Brain microvascular endothelial cell (primary cell): ENCODE measurements at regions not wholly inside any gene's neighbourhood (a gene's known extent, or its start where the extent isn't known, plus 50 kb on each side); places are given as distances from the start of the nearest gene placed in this dataset.
"Not testable (repeated sequence)": the region's sequence is repeated elsewhere in the genome, so short reads cannot be mapped to it uniquely, and the experiment has no call there.

Experiments used
- DNase-seq: peaks from one replicate; pipeline ENCODE4 v3.0.0-alpha.2; 2020
- H3K27ac ChIP-seq: fragments of 250-450 bp; sonication (Bioruptor Pico); 2 replicates; pipeline ENCODE4 v1.5.1; 2020; ENCODE audit warnings: mild to moderate bottlenecking, moderate library complexity
- H3K27me3 ChIP-seq: fragments of 250-450 bp; sonication (Bioruptor Pico); replicated peaks from 2 replicates; pipeline ENCODE4 v1.5.1; 2020; ENCODE audit warnings: mild to moderate bottlenecking
- H3K36me3 ChIP-seq: fragments of 250-450 bp; sonication (Bioruptor Pico); replicated peaks from 2 replicates; pipeline ENCODE4 v1.5.1; 2020; ENCODE audit warnings: mild to moderate bottlenecking
- H3K4me3 ChIP-seq: 2 replicates; pipeline ENCODE4 v1.5.1; 2011; ENCODE audit warnings: low read depth, mild to moderate bottlenecking, control low read depth, low read length, moderate library complexity
- in situ Hi-C: cut with HindIII; loops from 2 replicates; pipeline ENCODE4 v1.10.0; 2017; ENCODE audit warnings: low sequenced_read_pairs, low pct_ligation_motif_present
- TF ChIP-seq, protein P1 (sequence below): IDR thresholded peaks from 2 replicates; pipeline ENCODE4 v1.5.1; 2011; ENCODE audit warnings: low read depth, mild to moderate bottlenecking, moderate library complexity, low read length, control low read depth, inconsistent platforms; ENCODE audit errors: missing control alignments

GRCh38 chr16:65745201-65745708 lies 621.2 kb upstream of the CDH5 start:
- no peak for DNase-seq
- Histone ChIP-seq H3K36me3 (no peaks in the 10 kb centered on the region), H3K27me3 (no peaks in the 10 kb centered on the region), H3K4me3 (no peak overlapping the region), H3K27ac (no peak overlapping the region)
- TF ChIP-seq, protein P1, sequence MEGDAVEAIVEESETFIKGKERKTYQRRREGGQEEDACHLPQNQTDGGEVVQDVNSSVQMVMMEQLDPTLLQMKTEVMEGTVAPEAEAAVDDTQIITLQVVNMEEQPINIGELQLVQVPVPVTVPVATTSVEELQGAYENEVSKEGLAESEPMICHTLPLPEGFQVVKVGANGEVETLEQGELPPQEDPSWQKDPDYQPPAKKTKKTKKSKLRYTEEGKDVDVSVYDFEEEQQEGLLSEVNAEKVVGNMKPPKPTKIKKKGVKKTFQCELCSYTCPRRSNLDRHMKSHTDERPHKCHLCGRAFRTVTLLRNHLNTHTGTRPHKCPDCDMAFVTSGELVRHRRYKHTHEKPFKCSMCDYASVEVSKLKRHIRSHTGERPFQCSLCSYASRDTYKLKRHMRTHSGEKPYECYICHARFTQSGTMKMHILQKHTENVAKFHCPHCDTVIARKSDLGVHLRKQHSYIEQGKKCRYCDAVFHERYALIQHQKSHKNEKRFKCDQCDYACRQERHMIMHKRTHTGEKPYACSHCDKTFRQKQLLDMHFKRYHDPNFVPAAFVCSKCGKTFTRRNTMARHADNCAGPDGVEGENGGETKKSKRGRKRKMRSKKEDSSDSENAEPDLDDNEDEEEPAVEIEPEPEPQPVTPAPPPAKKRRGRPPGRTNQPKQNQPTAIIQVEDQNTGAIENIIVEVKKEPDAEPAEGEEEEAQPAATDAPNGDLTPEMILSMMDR, result no peak
- in situ Hi-C loops, result no loop called here

GRCh38 chr16:65744401-65744800 lies 622.1 kb upstream of the CDH5 start:
- no peak for DNase-seq
- TF ChIP-seq, protein P1, result no peak
- in situ Hi-C loops, result no loop called here
- H3K27ac ChIP-seq, result no peak overlapping the region
- H3K36me3 ChIP-seq, result no peaks in the 10 kb centered on the region
- no peaks in the 10 kb centered on the region for H3K27me3 ChIP-seq
- no peak overlapping the region for H3K4me3 ChIP-seq

- Histone ChIP-seq H3K36me3 (no peaks in the 10 kb centered on the region), H3K4me3 (no peak overlapping the region), H3K27ac (no peak overlapping the region), H3K27me3 (no peaks in the 10 kb centered on the region)
- in situ Hi-C loops, result no loop called here
- no peak for DNase-seq
- TF ChIP-seq, protein P1, result no peak
Observed at GRCh38 chr16:65743558-65743957, 621.7 kb upstream of the CDH11 start.

GRCh38 chr16:65740711-65741110 lies 618.8 kb upstream of the CDH11 start:
- TF ChIP-seq, protein P1, result no peak
- H3K27me3 ChIP-seq, result no peaks in the 10 kb centered on the region
- H3K36me3 ChIP-seq, result no peaks in the 10 kb centered on the region
- no peak for DNase-seq
- in situ Hi-C loops, result no loop called here
- H3K4me3 ChIP-seq, result no peak overlapping the region
- no peak overlapping the region for H3K27ac ChIP-seq

GRCh38 chr16:65739518-65739917 lies 617.7 kb upstream of the CDH11 start:
- no peak overlapping the region for H3K27ac ChIP-seq
- H3K27me3 ChIP-seq, result no peaks in the 10 kb centered on the region
- TF ChIP-seq, protein P1, result no peak
- no peak for DNase-seq
- no peaks in the 10 kb centered on the region for H3K36me3 ChIP-seq
- in situ Hi-C loops, result no loop called here
- H3K4me3 ChIP-seq, result no peak overlapping the region

- TF ChIP-seq, protein P1, result no peak
- no peak for DNase-seq
- Histone ChIP-seq H3K27ac (no peak overlapping the region), H3K4me3 (no peak overlapping the region), H3K36me3 (no peaks in the 10 kb centered on the region), H3K27me3 (no peaks in the 10 kb centered on the region)
- in situ Hi-C loops, result no loop called here
Observed at GRCh38 chr16:65737831-65738230, 616.0 kb upstream of the CDH11 start.

GRCh38 chr16:65735615-65736014 lies 613.8 kb upstream of the CDH11 start:
- DNase-seq, in situ Hi-C loops, H3K36me3 ChIP-seq, H3K27me3 ChIP-seq, H3K27ac ChIP-seq, H3K4me3 ChIP-seq: not testable (repeated sequence)
